HG03039 (cell line): ENCODE measurements at regions not wholly inside any gene's neighbourhood (a gene's known extent, or its start where the extent isn't known, plus 50 kb on each side); places are given as distances from the start of the nearest gene placed in this dataset.
"Not testable (repeated sequence)": the region's sequence is repeated elsewhere in the genome, so short reads cannot be mapped to it uniquely, and the experiment has no call there.

Source experiments
- ATAC-seq: cut with Tn5 transposase; IDR thresholded peaks from one replicate; pipeline ENCODE4 v1.9.1; 2021; ENCODE audit warnings: mild to moderate bottlenecking, moderate library complexity; ENCODE audit not compliant: unreplicated experiment

DNA sequence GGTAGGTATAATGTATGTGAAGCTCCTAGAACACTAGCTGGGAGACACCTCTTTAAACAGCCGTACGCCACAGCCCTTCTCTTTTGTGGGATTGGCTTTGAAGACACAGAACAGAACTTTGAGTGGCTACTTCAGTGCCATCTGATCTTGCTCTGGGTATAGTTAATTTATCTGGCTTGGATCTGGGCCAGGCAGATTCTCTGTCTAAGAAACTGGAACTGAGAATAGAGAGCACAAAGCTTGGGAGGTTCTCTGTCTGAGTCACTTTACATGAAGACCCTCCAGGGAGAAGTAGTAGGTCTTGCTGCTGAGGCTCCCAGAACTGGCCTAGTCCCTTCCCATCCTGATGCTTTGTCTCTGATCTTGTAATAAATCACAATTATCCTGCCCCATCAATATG is 721.0 kb upstream of the KIF2B start:
- no peak for ATAC-seq

DNA sequence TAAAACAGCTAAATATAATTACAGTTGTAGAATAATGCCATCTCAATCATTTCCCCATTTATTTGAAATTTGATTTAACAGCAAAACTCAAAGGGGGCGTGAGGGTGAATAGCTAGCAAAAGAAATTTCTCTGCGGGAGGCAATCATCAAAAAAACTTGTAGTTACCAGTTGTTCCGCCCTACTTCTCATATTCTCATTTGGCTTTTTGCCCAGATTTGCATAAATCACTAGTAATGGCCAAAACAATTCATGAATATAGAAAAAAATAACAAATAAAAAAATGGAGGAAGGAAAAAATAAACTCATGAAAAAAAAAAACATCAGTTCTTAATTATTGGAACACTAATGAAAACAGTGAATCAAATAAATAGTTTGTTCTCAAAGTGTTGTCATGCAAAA is 722.6 kb upstream of the KIF2B start:
- ATAC-seq, result no peak

DNA sequence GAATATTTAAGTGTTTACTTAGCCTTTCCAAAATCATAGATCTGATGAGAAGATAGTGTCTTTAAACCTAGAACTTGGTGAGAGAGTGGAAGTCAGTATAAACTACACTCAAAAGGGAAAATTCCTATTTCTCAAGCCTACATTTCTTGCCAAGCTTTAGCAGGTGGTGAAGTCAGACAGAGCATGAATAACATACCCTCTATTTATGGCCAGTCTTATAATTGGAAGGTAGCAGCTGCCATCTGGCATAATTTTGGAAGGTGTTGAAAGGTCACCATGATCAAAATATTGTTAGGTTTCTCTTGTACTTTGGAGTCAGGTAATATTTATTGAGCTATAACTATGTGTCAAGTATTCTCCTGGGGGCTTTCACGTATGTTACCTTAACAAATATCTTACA is 729.3 kb upstream of the KIF2B start:
- no peak for ATAC-seq

DNA sequence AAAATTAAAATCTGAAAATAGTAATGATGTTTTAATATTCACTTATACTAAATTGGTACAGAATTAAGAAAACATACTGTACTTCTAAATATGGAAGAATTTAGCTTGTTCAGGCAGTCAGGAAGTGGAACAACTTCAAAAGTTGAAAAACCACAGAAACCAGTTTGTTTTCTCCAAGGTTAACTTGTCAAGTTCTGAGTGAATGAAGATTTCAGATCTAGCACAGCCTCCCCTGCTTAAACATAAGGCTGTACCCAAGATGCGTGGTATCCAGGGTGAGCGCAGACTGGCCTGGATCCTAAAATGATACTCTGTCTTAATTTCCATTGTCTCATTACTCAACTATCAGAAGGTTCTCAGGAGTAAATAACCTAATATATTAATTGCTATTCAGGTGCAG is 730.7 kb upstream of the KIF2B start:
- no peak for ATAC-seq

DNA sequence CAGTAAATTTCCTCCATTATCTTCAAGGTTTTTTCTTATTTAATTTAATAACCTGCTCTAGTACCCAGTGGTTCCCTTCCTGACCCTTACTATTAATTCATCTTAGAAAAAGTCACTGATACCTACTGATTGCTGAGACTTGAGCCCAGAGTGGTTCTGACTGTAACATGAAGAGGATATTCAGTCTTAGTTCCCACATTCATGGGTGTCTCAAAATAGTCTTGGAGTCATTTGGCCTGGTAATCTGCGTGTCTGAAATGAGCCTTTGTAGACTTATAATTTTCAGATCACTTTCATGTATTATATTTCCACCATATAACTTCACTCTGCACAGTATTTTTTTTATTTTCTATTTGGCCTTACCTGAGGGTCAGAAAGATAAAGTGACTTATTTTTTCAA is 732.0 kb upstream of the KIF2B start:
- no peak for ATAC-seq

DNA sequence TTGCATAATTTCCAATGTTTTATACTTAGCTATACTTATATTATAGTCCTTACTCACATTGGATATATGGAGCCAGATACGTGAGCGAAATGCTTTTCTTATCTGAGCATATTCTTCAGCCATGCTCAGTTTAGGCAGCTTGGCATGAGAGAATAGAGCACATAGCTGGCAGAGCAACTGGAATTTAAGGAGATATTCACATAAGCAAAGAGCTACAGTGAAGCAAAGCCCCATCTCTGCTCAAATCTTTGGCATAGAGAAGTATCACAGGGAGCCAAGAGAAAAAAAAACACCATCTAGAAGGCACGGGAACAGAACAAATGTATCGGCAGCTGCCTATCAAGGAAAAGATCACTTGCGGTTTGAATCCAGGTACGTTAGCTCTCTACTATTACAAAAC is 734.2 kb upstream of the KIF2B start:
- no peak for ATAC-seq

DNA sequence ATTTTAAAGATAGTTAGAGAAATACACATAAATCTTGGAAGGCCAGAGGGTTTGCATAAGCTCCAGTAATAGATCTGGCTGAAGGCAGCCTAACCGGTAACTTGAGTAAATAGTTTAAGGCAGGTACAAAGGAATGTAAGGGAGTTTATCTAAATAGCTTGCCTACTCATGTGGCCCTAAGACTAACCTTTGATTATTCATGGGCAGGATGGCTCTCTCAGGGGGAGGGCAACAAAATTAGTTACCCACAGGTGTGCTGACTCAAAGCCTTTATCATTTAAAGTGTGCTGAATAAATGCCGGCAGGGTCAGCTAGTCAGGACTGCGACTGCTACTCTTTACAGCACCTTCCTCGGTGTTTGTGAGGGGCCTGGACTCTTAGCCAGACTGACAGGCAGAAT is 761.3 kb upstream of the KIF2B start:
- ATAC-seq, result no peak

DNA sequence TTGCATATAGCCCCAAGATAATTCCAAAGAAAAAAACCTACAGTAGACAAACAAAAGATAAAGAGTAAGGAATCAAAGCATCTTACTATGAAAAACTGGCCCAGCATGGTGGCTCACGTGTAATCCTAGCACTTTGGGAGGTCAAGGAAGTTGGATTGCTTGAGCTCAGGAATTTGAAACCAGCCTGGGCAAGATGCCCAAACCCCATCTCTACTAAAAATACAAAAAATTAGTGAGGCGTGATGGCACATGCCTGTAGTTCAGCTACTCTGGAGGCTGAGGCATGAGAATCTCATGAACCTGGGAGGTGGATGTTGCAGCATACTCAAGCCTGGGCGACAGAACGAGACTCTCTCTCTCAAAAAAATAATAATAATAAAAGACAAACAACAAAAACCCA is 764.7 kb upstream of the KIF2B start:
- no peak for ATAC-seq

DNA sequence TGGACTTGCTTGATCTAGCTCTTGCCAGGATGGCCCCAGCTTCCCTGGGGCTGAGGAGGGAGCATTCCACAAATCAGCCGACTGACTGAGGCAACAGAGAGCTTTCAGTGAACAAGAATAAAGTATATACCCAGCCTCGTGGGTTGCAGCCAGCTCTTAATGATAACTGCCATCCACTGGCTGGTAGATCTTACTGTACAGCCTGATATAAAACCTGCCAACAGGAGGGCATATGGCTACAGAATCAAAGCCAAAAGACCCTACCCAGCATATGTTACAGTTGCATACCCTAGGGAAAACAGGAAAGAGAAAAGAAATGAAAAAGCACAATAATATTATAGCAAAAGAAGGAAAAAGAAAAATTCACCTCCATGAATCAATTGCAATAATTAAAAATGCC is 775.9 kb upstream of the KIF2B start:
- ATAC-seq, result no peak

DNA sequence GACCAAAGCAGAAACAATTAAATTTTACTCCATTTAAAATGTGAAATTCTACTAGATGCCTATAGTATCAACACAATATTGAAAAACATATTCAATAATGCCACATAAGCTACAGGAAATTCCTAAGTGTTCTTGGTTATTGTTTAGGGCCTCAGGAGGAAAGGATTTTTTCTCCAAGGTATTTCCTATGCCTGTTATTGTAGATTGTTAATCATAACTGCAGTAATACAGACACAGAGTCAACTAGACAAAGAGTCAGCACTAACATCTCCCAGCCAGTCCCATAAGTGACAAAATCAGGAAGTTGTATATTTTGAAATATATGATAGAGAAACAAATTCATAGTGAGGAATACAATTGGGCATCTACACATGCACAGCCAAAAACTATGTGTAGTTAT is 782.7 kb upstream of the KIF2B start:
- ATAC-seq, result no peak

DNA sequence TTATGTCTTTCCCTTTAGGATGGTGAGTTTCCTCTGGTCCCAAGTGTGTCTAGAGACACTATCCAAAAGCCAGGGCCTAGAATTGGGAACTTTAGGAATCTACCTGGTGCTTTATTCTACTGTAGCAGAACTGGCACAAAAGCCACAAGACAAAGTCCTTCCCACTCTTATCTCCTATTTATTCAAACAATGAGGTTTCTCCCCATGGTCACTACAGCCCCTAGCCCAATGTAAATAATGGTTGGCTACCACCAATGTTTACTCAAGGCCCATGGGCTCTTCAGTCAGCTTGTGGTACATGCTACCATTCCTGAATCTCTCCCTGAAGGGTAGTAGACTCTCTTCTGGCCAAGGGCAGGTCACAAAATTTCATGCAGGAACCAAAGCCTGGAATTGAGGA is 789.4 kb upstream of the KIF2B start:
- no peak for ATAC-seq

DNA sequence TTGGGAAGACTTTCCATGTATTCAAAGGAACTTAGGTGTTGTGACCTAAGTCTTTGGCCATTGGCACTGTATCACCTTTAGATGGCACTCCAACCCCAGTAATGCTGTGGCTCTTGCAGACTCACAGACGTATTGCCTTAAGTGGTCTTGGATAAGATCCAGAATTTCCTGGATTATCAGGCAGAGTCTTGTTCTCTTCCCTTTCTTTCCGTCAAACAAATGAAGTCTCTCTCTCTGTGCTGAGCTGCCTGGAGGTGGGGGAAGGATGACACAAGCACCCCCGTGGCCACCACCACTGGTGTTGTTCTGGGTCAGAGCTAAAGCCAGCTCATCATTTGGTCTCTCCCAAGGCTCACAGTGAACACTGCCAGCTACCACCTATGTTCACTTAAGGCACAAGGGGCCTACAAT is 789.9 kb upstream of the KIF2B start:
- ATAC-seq, result no peak

DNA sequence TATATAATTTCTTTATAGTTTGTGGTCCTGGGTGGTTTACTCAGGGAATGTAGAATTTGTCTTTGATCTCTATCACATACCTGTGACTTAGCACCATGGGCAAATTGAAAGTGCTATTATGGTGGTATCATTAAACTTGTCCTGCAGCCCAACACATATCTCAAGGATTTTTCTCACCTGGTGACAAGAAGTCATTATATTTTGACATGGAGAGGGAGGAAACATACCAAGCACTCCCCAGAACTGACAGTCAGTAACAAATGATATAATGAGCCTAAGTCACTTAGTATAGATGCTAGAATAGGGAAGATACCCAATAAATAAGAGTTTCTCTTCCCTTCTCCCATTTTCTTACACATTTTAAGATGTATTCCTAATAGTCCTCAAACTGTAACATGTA is 805.5 kb upstream of the KIF2B start:
- ATAC-seq, result no peak

DNA sequence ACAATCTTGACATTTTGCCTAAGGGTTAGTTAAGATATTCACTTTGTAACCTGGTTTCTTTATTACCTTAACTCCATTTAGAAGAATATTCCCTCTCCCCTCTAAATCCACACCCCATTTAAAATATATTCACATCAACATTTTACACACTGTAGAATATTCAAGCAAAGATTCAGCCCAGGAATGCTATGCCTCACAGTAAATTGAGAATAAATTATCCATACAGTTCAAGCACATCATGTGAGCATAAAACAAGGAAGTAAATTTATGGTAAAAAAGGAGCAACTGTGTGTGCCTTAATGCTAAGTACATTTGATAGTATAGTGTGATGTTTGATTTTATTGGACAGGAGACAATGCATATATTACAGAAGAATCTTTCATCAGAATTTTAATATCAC is 806.6 kb upstream of the KIF2B start:
- no peak for ATAC-seq

DNA sequence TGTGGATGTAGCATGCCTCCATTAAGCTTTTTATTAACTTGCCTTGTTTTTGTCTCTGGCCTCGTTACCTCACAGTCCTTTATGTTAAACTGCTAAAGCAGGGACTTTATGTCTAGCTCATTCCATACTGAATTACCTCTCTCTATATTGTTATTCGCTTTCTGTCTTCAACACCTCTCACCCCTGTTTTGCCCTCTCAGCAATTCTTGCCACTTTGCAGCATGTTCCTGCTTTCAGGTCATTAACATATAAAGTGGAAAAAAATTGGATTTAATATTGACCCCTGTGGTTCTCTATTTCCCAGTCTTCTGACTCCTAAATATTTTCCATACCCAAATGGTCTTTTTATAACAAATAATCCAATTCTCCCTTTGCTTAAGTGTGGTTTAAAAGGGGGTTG is 810.4 kb upstream of the KIF2B start:
- no peak for ATAC-seq

DNA sequence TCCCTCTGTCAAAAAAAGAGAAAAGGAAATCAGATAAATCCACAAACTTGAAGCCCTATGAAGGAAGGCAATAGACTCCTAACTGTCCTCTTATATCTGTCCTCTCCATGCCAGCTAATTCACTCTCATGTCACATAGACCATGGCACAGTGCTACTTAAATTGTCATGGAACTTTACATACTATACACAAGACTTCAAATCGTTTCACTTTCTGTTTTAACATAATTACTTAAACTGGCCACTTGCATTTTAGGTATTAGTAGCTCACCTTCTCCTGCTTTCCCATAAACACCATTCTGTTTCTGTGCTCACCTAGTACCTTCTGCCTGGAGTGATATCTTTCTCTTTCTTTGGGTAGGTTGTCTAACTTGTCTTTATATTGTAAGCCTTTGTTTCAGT is 816.7 kb upstream of the KIF2B start:
- ATAC-seq, result no peak

DNA sequence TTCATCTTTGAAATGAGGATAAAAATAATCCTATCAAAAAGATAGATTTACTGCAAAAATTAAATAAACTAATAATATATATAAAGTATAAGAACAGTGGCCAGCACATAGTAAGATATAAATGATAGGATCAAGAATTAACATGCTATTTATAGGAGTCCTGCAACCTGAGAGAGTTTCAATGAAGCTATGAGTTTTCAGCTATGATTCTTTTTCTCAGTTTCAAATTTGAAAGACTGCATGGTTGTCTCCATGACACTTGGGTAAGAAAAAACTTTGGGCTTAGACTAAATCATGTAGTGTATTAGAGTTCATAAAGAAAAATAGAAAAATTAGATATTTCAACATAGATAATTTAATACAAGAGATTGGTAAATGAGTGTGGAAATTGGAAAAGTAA is 817.8 kb upstream of the KIF2B start:
- no peak for ATAC-seq

DNA sequence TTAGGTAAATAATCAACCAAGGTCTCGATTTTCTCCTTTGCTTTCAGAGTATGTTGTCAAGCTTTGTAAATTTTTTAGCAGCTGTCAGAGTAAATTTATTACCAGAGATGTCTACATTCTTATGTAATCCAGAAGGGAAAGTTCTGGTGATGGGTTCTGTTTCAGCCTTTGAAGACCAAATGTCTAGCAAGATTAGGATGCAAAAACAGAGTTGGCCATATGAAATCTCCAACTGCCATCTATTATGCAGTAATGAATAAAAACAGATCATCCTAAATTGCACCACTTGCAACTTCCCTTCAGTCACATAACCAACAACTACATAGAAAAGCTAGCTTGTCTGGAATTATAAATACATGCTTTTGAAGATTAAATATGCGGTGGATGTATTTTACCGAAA is 826.8 kb upstream of the KIF2B start:
- no peak for ATAC-seq

DNA sequence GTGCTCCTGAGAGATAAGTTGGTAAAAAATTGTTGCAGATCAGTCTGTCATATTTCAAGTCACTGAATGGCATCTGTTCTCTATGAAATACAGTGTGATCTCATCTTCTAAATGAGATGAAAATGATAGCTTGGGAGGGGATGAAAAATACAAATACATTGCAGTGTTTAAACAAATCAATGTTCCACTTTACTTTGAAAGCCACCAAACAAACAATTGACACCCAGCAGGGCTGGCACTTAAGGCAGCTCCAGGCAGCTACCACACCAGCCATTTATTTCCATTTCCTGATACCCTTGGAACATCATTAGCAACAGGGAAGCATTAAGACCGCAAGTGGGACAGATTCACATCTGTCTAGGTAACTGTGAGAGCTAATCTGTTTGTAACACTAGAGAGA is 827.6 kb upstream of the KIF2B start:
- ATAC-seq, result no peak

DNA sequence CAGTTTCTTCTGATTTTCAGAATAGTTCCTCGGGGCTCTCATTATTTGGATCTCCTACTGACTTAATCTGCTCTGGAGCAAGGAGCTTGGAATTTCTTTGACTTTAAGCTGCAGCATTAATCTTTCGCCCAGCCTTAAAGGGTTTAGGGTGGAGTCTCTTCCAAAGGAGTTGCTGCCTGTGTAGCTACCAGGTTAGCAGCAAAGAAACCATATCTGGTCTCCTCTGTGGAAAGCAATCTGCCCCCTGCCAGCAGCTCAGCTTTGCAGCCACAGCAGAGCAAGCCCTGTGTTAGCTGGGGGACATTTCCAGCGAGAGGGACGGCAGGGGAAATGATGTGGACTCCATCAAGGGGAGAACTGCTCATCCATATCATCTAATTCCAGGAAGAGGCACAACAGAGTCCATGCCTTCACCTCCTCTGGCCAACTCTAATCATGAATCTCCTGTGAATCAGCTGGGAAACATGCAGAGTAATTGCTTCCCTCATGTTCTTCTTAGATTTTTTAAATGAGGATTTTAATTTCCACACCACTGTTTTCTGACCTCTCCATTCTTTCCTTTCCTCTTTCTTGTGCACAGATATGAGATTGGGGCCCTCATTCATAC is 827.6 kb upstream of the CA10 start:
- ATAC-seq, result no peak

DNA sequence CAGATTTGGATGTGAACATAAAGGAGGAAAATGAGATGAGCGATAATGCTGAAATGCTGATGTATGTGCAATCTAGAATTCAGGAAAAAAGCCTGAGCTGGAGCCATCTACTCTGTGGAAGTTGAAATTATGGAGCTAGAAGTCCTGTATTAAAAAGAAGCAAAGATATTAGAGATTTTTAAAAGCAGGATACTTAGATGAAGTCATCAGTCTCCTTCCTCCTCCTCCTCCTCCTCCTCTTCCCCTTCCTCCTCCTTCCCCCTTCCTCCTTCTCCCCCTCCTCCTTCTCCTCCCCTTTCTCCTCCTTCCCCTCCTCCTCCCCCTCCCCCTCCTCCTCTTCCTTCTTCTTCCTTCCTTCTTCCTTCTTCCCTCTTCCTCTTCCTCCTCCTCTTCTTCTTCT is 823.8 kb upstream of the CA10 start:
- ATAC-seq, result no peak

DNA sequence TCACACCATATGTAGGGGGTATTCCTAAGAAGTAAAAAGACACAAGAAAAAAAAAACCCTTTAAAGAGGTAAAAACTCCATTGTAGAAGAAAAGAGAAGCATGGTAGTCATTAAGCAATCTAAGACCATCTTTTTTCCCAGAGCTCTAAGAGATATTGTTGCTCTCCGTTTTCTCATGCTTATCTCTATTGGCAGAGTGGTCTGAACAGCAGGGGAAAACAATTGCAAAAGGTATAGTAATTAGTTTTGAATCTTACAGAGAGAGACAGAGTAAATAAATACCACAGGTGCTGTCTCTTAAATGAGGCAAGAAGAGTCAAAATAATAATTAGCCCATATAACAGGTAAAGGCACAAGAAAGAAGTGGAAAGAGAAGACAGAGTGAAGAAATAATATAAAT is 821.4 kb upstream of the CA10 start:
- no peak for ATAC-seq

DNA sequence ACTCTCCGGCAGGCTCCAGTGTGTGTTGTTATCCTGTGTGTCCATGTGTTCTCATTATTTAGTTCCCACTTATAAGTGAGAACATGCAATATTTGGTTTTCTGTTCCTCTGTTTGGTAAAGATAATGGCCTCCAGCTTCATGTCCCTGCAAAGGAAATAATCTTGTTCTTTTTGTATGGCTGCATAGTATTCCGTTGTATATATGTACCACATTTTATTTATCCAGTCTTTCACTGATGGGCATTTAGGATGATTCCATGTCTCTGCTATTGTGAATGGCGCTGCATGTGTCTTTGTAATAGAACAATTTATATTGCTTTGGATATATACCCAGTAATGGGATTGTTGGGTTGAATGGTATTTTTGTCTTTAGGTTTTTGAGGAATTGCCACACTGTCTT is 807.3 kb upstream of the CA10 start:
- ATAC-seq, result no peak

DNA sequence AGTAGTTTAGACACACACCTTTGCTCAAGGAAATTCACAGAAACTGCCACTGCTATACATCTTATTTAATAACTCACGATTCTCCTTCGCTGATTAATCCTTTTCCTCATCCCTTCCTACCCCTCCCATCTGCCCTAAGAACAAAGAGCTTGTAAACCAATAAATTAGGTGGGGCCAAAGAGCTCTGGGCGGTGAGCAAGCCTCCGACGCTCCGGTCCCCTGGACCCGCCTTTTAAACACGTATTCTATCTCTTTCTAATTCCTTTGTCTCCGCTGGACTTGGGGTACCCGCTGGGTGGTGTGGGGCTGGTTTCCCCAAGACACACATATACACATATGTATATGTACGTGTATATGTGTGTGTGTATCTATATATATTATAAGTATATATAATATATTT is 803.2 kb upstream of the CA10 start:
- not testable (repeated sequence) for ATAC-seq
